ENCODE measurements at regions not wholly inside any gene's neighbourhood (a gene's known extent, or its start where the extent isn't known, plus 50 kb on each side); places are given as distances from the start of the nearest gene placed in this dataset.

- TF ChIP-seq POLR2A (IDR thresholded peaks at IDR 0.05) (no peak), CTCF (IDR thresholded peaks at IDR 0.05) (no peak)
Observed at GRCh38 chrX:97842468-97843199, 958.9 kb downstream of the RPA4 start.
